AG10803 (cell line): ENCODE measurements at regions not wholly inside any gene's neighbourhood (a gene's known extent, or its start where the extent isn't known, plus 50 kb on each side); places are given as distances from the start of the nearest gene placed in this dataset.

Experiments used
- DNase-seq: peaks from one replicate; pipeline ENCODE4 v3.0.0; 2010; ENCODE audit warnings: low read depth
- H3K4me3 ChIP-seq: 2 replicates; pipeline ENCODE4 v1.5.1; 2011; ENCODE audit warnings: mild to moderate bottlenecking, low read length, control low read depth
- TF ChIP-seq, protein P1 (sequence below): conservative IDR thresholded peaks from 2 replicates; pipeline ENCODE4 v1.5.1; 2011; ENCODE audit warnings: mild to moderate bottlenecking, low read length, control low read depth, inconsistent platforms

DNA sequence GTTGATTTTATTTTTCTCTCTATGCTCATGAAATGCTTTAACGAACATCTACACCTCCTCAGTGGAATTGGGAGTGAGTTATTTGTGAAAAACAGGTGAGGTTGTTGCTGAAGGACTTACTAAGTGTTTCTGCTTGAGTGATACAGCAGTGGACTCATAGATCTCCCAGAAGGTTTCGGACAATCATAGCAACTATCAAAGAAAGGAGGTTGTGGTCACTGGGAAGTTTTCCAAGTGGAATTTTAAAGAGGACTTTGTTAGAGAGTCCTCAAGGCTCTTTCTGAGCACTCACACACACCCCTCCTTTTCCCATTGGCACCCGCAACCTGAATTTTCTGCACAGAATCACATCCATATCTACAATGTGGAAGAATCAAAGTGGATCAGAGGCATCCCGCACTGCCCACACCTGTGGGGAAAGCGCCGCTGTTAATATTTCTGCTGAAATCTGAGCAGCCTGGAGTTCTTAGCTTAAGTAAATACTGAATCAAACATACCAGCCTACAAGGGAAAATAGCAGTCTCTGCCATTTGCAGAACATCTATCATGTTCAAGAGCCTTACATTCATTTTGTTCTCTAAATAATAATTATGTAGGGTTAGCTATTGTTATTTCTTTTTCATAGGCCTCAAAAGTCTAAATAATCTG is 719.4 kb downstream of the DIAPH3 start:
- TF ChIP-seq, protein P1, sequence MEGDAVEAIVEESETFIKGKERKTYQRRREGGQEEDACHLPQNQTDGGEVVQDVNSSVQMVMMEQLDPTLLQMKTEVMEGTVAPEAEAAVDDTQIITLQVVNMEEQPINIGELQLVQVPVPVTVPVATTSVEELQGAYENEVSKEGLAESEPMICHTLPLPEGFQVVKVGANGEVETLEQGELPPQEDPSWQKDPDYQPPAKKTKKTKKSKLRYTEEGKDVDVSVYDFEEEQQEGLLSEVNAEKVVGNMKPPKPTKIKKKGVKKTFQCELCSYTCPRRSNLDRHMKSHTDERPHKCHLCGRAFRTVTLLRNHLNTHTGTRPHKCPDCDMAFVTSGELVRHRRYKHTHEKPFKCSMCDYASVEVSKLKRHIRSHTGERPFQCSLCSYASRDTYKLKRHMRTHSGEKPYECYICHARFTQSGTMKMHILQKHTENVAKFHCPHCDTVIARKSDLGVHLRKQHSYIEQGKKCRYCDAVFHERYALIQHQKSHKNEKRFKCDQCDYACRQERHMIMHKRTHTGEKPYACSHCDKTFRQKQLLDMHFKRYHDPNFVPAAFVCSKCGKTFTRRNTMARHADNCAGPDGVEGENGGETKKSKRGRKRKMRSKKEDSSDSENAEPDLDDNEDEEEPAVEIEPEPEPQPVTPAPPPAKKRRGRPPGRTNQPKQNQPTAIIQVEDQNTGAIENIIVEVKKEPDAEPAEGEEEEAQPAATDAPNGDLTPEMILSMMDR = no peak
- DNase-seq = no peak
- no peak overlapping the region for H3K4me3 ChIP-seq

DNA sequence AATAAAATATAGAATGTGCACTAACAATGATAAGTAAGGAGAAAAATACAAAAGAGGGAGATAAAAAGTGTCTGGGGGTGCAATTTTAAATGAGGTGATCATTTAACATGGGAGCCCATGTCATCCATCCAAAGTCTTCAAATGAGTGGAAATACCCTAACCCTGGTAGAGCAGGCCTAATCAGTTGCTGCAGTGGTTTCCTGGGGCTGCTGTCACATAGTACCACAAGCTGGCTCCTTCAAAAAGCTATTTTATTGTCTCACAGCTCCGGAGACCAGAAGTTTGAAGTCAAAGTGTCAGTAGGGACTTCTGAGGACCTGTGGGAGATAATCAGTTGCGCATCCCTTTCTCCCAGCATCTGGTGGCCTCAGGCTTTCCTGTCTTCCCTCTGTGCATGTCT is 717.9 kb downstream of the DIAPH3 start:
- DNase-seq = no peak
- no peak overlapping the region for H3K4me3 ChIP-seq
- TF ChIP-seq, protein P1 = no peak

DNA sequence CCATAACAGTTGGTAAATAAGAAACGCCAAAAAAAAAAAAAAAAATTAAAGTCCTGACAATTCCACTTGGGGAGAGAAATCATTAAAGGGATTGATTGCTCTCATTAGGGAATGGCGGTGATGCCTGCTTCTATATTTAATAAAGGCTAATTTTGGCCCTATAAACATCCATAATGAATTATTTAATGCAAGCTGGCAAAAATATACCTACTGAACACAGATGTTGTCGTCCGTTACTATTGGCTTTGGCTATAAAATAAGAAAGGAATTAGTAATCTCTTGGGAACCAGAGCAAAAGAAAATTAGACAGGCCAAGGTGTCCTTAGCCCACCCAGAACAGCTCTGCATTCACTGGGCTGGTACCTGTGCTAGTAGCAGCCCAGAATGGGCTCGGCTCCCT is 717.3 kb downstream of the DIAPH3 start:
- no peak for DNase-seq
- H3K4me3 ChIP-seq = no peak overlapping the region
- TF ChIP-seq, protein P1 = no peak

DNA sequence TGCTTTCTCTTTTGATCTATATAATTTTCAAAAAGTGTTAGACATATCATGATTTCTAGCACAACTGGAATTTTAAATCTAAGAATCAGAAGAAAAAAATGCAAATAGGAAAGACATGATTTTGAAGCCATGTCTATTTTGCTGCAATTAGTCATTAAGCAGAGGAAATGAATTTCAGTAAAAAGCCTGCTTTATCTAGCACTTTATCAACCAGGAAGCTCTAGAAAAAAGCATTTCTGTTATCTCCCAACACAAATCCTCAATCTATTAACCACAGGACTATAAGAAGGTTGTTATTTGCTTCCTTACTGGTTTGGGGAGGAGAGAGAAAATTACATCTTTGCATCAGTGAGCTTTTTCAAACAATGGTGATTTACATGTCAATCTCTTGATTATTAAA is 716.7 kb downstream of the DIAPH3 start:
- TF ChIP-seq, protein P1 = no peak
- no peak overlapping the region for H3K4me3 ChIP-seq
- no peak for DNase-seq

DNA sequence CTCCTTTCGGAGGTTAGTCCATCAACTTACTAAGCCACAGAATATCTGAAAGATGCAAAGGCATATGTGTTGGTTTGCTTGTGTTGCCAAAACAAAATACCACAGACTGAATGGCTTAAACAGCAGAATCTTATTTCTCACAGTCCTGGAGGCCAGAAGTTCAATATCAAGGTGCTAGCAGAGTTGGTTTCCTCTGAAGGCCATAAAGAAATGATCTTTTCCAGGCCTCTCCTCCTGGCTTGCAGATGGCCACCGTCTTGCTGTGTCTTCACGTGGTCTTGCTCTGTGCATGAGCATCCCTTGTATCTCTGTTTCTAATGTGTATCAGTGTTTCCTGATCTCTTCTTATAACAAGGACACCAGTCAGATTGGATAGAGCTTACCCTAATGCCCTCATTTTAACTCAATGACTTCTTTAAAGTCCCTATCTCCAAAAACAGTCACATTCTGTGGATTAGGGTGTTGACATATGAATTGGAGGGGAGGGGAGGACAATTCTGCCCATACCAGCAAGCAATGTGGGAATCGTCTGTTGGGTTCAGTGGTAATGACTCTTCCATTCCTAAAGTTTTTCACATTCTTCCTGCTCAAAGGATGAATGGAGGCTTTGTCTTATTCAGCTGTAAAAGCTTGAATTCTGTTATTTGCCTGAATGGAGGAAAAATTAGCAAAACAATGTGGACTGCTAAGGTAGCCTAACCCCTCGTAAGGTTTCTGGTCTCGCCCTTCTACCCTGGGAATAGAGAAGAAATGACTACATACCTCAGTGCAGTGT is 715.7 kb downstream of the DIAPH3 start:
- TF ChIP-seq, protein P1 = no peak
- H3K4me3 ChIP-seq = no peak overlapping the region
- DNase-seq = peak; percentile 71

DNA sequence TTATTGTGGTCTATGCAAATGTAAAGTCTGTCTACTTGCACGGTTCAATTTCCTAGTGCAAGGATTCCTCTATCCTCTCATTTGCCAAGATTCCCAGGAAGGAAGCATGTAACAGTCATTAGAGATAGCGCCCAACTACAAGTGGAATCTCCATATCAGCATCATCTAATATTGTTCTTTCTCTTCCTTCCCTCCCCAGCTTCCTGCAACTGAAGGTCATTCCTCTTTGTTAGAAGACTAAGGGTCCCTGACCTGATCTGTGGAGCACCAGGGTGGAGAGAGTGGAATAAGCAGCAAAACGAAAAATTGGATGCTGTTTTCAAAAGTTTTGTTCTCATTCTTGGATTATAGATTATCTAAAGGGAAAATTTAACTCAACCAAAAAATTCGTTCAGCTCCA is 714.0 kb downstream of the DIAPH3 start:
- DNase-seq = no peak
- no peak overlapping the region for H3K4me3 ChIP-seq
- TF ChIP-seq, protein P1 = no peak

DNA sequence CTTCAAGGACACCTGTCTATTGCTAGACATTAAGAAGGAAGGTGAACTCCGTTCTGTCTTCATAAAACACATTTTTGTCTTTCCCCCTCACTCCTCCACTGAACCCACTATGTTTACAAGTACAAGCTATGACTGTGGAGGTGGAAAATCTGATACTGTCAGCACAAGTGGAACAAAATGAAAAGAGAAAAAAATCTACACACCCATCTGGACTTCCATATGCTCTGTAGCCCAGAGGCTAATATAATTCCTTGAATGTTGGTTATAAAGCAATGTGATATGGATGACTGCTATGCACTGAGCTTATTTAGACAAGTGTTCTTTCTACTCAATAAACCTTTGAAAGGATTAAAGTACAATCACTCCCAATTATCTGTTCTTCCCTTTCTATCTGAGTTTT is 713.5 kb downstream of the DIAPH3 start:
- TF ChIP-seq, protein P1 = no peak
- no peak for DNase-seq
- H3K4me3 ChIP-seq = no peak overlapping the region
